ENCODE measurements at regions not wholly inside any gene's neighbourhood (a gene's known extent, or its start where the extent isn't known, plus 50 kb on each side); places are given as distances from the start of the nearest gene placed in this dataset.

- no peak overlapping the region for H3K27ac ChIP-seq
- no peak for DNase-seq (ENCODE audit: low spot score)
- intact Hi-C loops (cut with DNase I): no loop called here
- WGBS: 85% methylated on average over 3 of the region's 3 CpGs
- H3K9me3 ChIP-seq: no peaks in the 10 kb centered on the region
- H3K4me3 ChIP-seq: no peak overlapping the region
- no peaks in the 10 kb centered on the region for H3K36me3 ChIP-seq
- TF ChIP-seq POLR2A (IDR thresholded peaks at IDR 0.05) (no peak), CTCF (IDR thresholded peaks at IDR 0.05) (no peak), POLR2AphosphoS5 (IDR thresholded peaks at IDR 0.05) (no peak)
- no peaks in the 10 kb centered on the region for H3K27me3 ChIP-seq (replicated peaks; ENCODE audit: insufficient read depth)
- H3K4me1 ChIP-seq (replicated peaks): no peaks in the 10 kb centered on the region
These were observed 986.2 kb upstream of the CITED2 start for GRCh38 chr6:140360651-140361050.

DNA sequence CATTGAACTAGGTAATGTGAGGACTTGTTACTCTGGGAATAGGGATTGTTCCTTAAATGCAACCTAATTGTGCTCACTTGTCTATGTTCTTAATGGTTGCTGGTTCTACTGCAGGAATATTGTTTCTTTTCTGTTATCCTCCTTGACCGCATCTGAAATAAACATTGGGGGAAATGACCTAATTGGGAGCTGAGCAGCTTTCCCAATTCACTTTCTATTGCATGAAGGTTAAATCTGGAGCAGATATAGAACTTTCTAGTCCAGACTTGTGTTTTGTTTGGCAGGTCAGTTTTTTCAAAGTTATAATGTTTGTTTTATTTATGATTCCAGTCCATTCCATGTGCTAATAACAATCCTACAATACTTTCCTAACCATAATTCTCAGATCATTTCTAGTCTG, 981.0 kb upstream of the CITED2 start:
- TF ChIP-seq CTCF (IDR thresholded peaks at IDR 0.05): no peak
- WGBS: 88% methylated on average over 1 of the region's 1 CpG
- Histone ChIP-seq H3K36me3 (no peaks in the 10 kb centered on the region), H3K27me3 (replicated peaks; ENCODE audit: insufficient read depth) (no peaks in the 10 kb centered on the region), H3K4me1 (replicated peaks) (no peaks in the 10 kb centered on the region), H3K9me3 (no peaks in the 10 kb centered on the region), H3K4me3 (no peak overlapping the region), H3K27ac (no peak overlapping the region)
- no peak for DNase-seq (ENCODE audit: low spot score)
- intact Hi-C loops (cut with DNase I): no loop called here

DNA sequence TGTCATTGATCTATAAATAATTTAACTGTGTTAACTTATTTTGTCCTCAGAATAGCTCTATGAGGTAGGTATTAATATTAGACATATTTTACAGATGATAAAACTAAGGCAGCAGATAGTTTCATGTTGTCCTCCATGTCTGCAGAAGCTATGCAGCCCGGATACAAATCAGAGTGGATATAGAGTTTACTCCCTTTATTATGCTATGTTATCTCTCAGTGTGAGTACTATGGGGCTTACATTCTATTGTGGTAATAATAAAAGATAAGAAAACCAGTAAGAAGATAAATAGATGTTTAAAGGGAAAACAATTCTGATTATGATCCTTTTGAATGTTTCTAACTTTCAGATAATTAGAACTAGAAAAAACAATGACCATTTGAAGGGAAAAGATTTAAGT, 979.8 kb upstream of the CITED2 start:
- no peak for DNase-seq (ENCODE audit: low spot score)
- Histone ChIP-seq H3K27ac (no peak overlapping the region), H3K4me3 (no peak overlapping the region), H3K4me1 (replicated peaks) (no peaks in the 10 kb centered on the region), H3K36me3 (no peaks in the 10 kb centered on the region), H3K27me3 (replicated peaks; ENCODE audit: insufficient read depth) (no peaks in the 10 kb centered on the region), H3K9me3 (no peaks in the 10 kb centered on the region)
- intact Hi-C loops (cut with DNase I): no loop called here
- 92% methylated on average over 1 of the region's 1 CpG for WGBS
- TF ChIP-seq CTCF (IDR thresholded peaks at IDR 0.05): no peak
- TF ChIP-seq POLR2A (IDR thresholded peaks at IDR 0.05): no peak
- TF ChIP-seq POLR2AphosphoS5 (IDR thresholded peaks at IDR 0.05): no peak

DNA sequence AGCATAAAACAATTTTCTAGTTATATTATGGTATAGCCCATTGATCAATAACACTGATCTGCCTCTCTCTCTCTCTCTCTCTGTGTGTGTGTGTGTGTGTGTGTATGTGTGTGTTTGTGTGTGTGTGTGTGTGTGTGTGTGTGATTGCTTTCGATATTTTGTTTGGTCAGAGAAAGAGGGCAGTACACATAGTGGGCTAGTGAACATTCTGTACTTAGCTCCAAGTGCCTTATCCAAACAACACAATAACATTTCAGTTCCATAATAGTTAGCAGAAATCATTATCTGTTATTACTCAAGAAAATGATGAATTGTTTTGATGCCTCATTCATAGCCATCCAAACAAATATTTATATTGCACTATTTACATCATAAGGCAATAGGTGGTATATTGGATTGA, 979.1 kb upstream of the CITED2 start:
- no peaks in the 10 kb centered on the region for H3K27me3 ChIP-seq (replicated peaks; ENCODE audit: insufficient read depth)
- no peaks in the 10 kb centered on the region for H3K9me3 ChIP-seq
- no peak overlapping the region for H3K4me3 ChIP-seq
- no peaks in the 10 kb centered on the region for H3K36me3 ChIP-seq
- 52% methylated on average over 1 of the region's 1 CpG for whole genome bisulfite sequencing
- H3K4me1 ChIP-seq (replicated peaks): no peaks in the 10 kb centered on the region
- no peak overlapping the region for H3K27ac ChIP-seq
- TF ChIP-seq CTCF (IDR thresholded peaks at IDR 0.05): no peak
- intact Hi-C loops (cut with DNase I): no loop called here
- DNase-seq (ENCODE audit: low spot score): no peak

DNA sequence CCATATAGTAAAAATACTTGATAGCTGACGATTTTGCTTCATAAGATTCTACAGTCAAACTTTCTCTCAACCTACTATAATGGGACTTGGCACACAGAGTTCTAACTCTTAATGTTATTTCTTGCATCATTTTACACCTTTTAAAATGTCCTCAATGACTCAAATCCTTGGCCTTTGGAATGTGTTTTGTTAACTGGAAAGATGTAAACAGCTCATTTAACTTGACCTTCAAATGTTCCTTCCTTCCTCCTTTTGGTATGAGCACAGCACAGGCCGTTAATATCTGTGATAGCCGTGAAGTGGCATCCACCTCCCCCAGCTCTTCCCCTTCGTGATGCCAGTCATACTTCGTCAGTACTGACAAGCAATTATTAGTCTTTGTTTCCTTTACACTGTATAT, 972.0 kb upstream of the CITED2 start:
- H3K4me3 ChIP-seq: no peak overlapping the region
- no peaks in the 10 kb centered on the region for H3K9me3 ChIP-seq
- no peak overlapping the region for H3K27ac ChIP-seq
- no peaks in the 10 kb centered on the region for H3K36me3 ChIP-seq
- TF ChIP-seq CTCF (IDR thresholded peaks at IDR 0.05) (no peak), POLR2AphosphoS5 (IDR thresholded peaks at IDR 0.05) (no peak), POLR2A (IDR thresholded peaks at IDR 0.05) (no peak)
- intact Hi-C loops (cut with DNase I): loop anchor here (10.0 kb wide), 1 partner anchor 972 kb away; the partner anchor contains the start of gene CITED2
- H3K27me3 ChIP-seq (replicated peaks; ENCODE audit: insufficient read depth): no peaks in the 10 kb centered on the region
- 60% methylated on average over 5 of the region's 5 CpGs for WGBS
- no peak for DNase-seq (ENCODE audit: low spot score)
- H3K4me1 ChIP-seq (replicated peaks): no peaks in the 10 kb centered on the region
